ENCODE measurements at regions not wholly inside any gene's neighbourhood (a gene's known extent, or its start where the extent isn't known, plus 50 kb on each side); places are given as distances from the start of the nearest gene placed in this dataset.

GRCh38 chr6:134714679-134715078 is 235.2 kb downstream of the ALDH8A1 start:
- Histone ChIP-seq H3K4me1 (ENCODE audit: control insufficient read depth, insufficient read depth, low read length) (no peaks in the 10 kb centered on the region), H3K9me3 (ENCODE audit: control insufficient read depth, insufficient read depth, low read length) (no peaks in the 10 kb centered on the region), H3K4me3 (ENCODE audit: low read length) (no peak overlapping the region), H3K36me3 (ENCODE audit: control insufficient read depth, insufficient read depth, low read length) (no peaks in the 10 kb centered on the region), H3K27ac (ENCODE audit: low read length) (no peak overlapping the region), H3K27me3 (ENCODE audit: control insufficient read depth, insufficient read depth, low read length) (no peaks in the 10 kb centered on the region)
- DNase-seq (ENCODE audit: low read depth, low spot score): no peak
- WGBS (ENCODE audit: insufficient coverage, insufficient read length): no CpG with 5 or more reads among the region's 8 CpGs

GRCh38 chr6:134714113-134714512 is 235.8 kb downstream of the ALDH8A1 start:
- no peak overlapping the region for H3K27ac ChIP-seq (ENCODE audit: low read length)
- H3K4me3 ChIP-seq (ENCODE audit: low read length): no peak overlapping the region
- WGBS (ENCODE audit: insufficient coverage, insufficient read length): no CpG with 5 or more reads among the region's 4 CpGs

GRCh38 chr6:134712311-134712710 is 237.6 kb downstream of the ALDH8A1 start:
- no peak overlapping the region for H3K27ac ChIP-seq (ENCODE audit: low read length)
- no peaks in the 10 kb centered on the region for H3K4me1 ChIP-seq (ENCODE audit: control insufficient read depth, insufficient read depth, low read length)
- no peaks in the 10 kb centered on the region for H3K9me3 ChIP-seq (ENCODE audit: control insufficient read depth, insufficient read depth, low read length)
- no peaks in the 10 kb centered on the region for H3K36me3 ChIP-seq (ENCODE audit: control insufficient read depth, insufficient read depth, low read length)
- H3K4me3 ChIP-seq (ENCODE audit: low read length): no peak overlapping the region
- no peaks in the 10 kb centered on the region for H3K27me3 ChIP-seq (ENCODE audit: control insufficient read depth, insufficient read depth, low read length)
- DNase-seq (ENCODE audit: low read depth, low spot score): no peak

More at GRCh38 chr6:134714113-134714512, 235.8 kb downstream of the ALDH8A1 start:
- no peak for DNase-seq (ENCODE audit: low read depth, low spot score)
- Histone ChIP-seq H3K27me3 (ENCODE audit: control insufficient read depth, insufficient read depth, low read length) (no peaks in the 10 kb centered on the region), H3K36me3 (ENCODE audit: control insufficient read depth, insufficient read depth, low read length) (no peaks in the 10 kb centered on the region), H3K9me3 (ENCODE audit: control insufficient read depth, insufficient read depth, low read length) (no peaks in the 10 kb centered on the region), H3K4me1 (ENCODE audit: control insufficient read depth, insufficient read depth, low read length) (no peaks in the 10 kb centered on the region)

GRCh38 chr6:134708079-134708478 is 241.8 kb downstream of the ALDH8A1 start:
- DNase-seq (ENCODE audit: low read depth, low spot score): no peak
- Histone ChIP-seq H3K27me3 (ENCODE audit: control insufficient read depth, insufficient read depth, low read length) (no peaks in the 10 kb centered on the region), H3K36me3 (ENCODE audit: control insufficient read depth, insufficient read depth, low read length) (no peaks in the 10 kb centered on the region), H3K9me3 (ENCODE audit: control insufficient read depth, insufficient read depth, low read length) (no peaks in the 10 kb centered on the region), H3K4me3 (ENCODE audit: low read length) (no peak overlapping the region), H3K27ac (ENCODE audit: low read length) (no peak overlapping the region), H3K4me1 (ENCODE audit: control insufficient read depth, insufficient read depth, low read length) (no peaks in the 10 kb centered on the region)
- no CpG with 5 or more reads among the region's 1 CpG for WGBS (ENCODE audit: insufficient coverage, insufficient read length)

- no peaks in the 10 kb centered on the region for H3K9me3 ChIP-seq (ENCODE audit: control insufficient read depth, insufficient read depth, low read length)
- DNase-seq (ENCODE audit: low read depth, low spot score): no peak
- WGBS (ENCODE audit: insufficient coverage, insufficient read length): no CpG with 5 or more reads among the region's 5 CpGs
- no peak overlapping the region for H3K27ac ChIP-seq (ENCODE audit: low read length)
- H3K27me3 ChIP-seq (ENCODE audit: control insufficient read depth, insufficient read depth, low read length): no peaks in the 10 kb centered on the region
- H3K4me1 ChIP-seq (ENCODE audit: control insufficient read depth, insufficient read depth, low read length): no peaks in the 10 kb centered on the region
- H3K4me3 ChIP-seq (ENCODE audit: low read length): no peak overlapping the region
- H3K36me3 ChIP-seq (ENCODE audit: control insufficient read depth, insufficient read depth, low read length): no peaks in the 10 kb centered on the region
Observed at GRCh38 chr6:134707342-134708031, 242.4 kb downstream of the ALDH8A1 start.

GRCh38 chr6:134706806-134707205 is 243.1 kb downstream of the ALDH8A1 start:
- H3K27ac ChIP-seq (ENCODE audit: low read length): no peak overlapping the region
- no peaks in the 10 kb centered on the region for H3K27me3 ChIP-seq (ENCODE audit: control insufficient read depth, insufficient read depth, low read length)
- DNase-seq (ENCODE audit: low read depth, low spot score): no peak
- H3K9me3 ChIP-seq (ENCODE audit: control insufficient read depth, insufficient read depth, low read length): no peaks in the 10 kb centered on the region
- WGBS (ENCODE audit: insufficient coverage, insufficient read length): no CpG with 5 or more reads among the region's 2 CpGs
- H3K36me3 ChIP-seq (ENCODE audit: control insufficient read depth, insufficient read depth, low read length): no peaks in the 10 kb centered on the region
- no peaks in the 10 kb centered on the region for H3K4me1 ChIP-seq (ENCODE audit: control insufficient read depth, insufficient read depth, low read length)
- no peak overlapping the region for H3K4me3 ChIP-seq (ENCODE audit: low read length)

- no peak overlapping the region for H3K27ac ChIP-seq (ENCODE audit: low read length)
- H3K4me3 ChIP-seq (ENCODE audit: low read length): no peak overlapping the region
- WGBS (ENCODE audit: insufficient coverage, insufficient read length): no CpG with 5 or more reads among the region's 3 CpGs
- DNase-seq (ENCODE audit: low read depth, low spot score): no peak
- no peaks in the 10 kb centered on the region for H3K9me3 ChIP-seq (ENCODE audit: control insufficient read depth, insufficient read depth, low read length)
- H3K4me1 ChIP-seq (ENCODE audit: control insufficient read depth, insufficient read depth, low read length): no peaks in the 10 kb centered on the region
- H3K27me3 ChIP-seq (ENCODE audit: control insufficient read depth, insufficient read depth, low read length): no peaks in the 10 kb centered on the region
- no peaks in the 10 kb centered on the region for H3K36me3 ChIP-seq (ENCODE audit: control insufficient read depth, insufficient read depth, low read length)
Observed at GRCh38 chr6:134706153-134706552, 243.7 kb downstream of the ALDH8A1 start.

GRCh38 chr6:134703206-134703605 is 246.7 kb downstream of the ALDH8A1 start:
- Histone ChIP-seq H3K36me3 (ENCODE audit: control insufficient read depth, insufficient read depth, low read length) (no peaks in the 10 kb centered on the region), H3K4me1 (ENCODE audit: control insufficient read depth, insufficient read depth, low read length) (no peaks in the 10 kb centered on the region), H3K27me3 (ENCODE audit: control insufficient read depth, insufficient read depth, low read length) (no peaks in the 10 kb centered on the region), H3K4me3 (ENCODE audit: low read length) (no peak overlapping the region), H3K27ac (ENCODE audit: low read length) (no peak overlapping the region), H3K9me3 (ENCODE audit: control insufficient read depth, insufficient read depth, low read length) (no peaks in the 10 kb centered on the region)
- DNase-seq (ENCODE audit: low read depth, low spot score): no peak

GRCh38 chr6:134702279-134702678 is 247.6 kb downstream of the ALDH8A1 start:
- H3K4me1 ChIP-seq (ENCODE audit: control insufficient read depth, insufficient read depth, low read length): no peaks in the 10 kb centered on the region
- H3K4me3 ChIP-seq (ENCODE audit: low read length): no peak overlapping the region
- H3K27me3 ChIP-seq (ENCODE audit: control insufficient read depth, insufficient read depth, low read length): no peaks in the 10 kb centered on the region
- no peaks in the 10 kb centered on the region for H3K9me3 ChIP-seq (ENCODE audit: control insufficient read depth, insufficient read depth, low read length)
- no peaks in the 10 kb centered on the region for H3K36me3 ChIP-seq (ENCODE audit: control insufficient read depth, insufficient read depth, low read length)
- no CpG with 5 or more reads among the region's 3 CpGs for WGBS (ENCODE audit: insufficient coverage, insufficient read length)
- no peak for DNase-seq (ENCODE audit: low read depth, low spot score)
- H3K27ac ChIP-seq (ENCODE audit: low read length): no peak overlapping the region

GRCh38 chr6:134701301-134701700 is 248.6 kb downstream of the ALDH8A1 start:
- DNase-seq (ENCODE audit: low read depth, low spot score): no peak
- Histone ChIP-seq H3K4me3 (ENCODE audit: low read length) (no peak overlapping the region), H3K9me3 (ENCODE audit: control insufficient read depth, insufficient read depth, low read length) (no peaks in the 10 kb centered on the region), H3K4me1 (ENCODE audit: control insufficient read depth, insufficient read depth, low read length) (no peaks in the 10 kb centered on the region), H3K36me3 (ENCODE audit: control insufficient read depth, insufficient read depth, low read length) (no peaks in the 10 kb centered on the region), H3K27me3 (ENCODE audit: control insufficient read depth, insufficient read depth, low read length) (no peaks in the 10 kb centered on the region), H3K27ac (ENCODE audit: low read length) (no peak overlapping the region)
- WGBS (ENCODE audit: insufficient coverage, insufficient read length): no CpG with 5 or more reads among the region's 1 CpG

- Histone ChIP-seq H3K27ac (ENCODE audit: low read length) (no peak overlapping the region), H3K27me3 (ENCODE audit: control insufficient read depth, insufficient read depth, low read length) (no peaks in the 10 kb centered on the region), H3K36me3 (ENCODE audit: control insufficient read depth, insufficient read depth, low read length) (no peaks in the 10 kb centered on the region), H3K9me3 (ENCODE audit: control insufficient read depth, insufficient read depth, low read length) (no peaks in the 10 kb centered on the region), H3K4me1 (ENCODE audit: control insufficient read depth, insufficient read depth, low read length) (no peaks in the 10 kb centered on the region), H3K4me3 (ENCODE audit: low read length) (no peak overlapping the region)
- DNase-seq (ENCODE audit: low read depth, low spot score): no peak
- WGBS (ENCODE audit: insufficient coverage, insufficient read length): no CpG with 5 or more reads among the region's 1 CpG
Observed at GRCh38 chr6:134698228-134698627, 251.7 kb downstream of the ALDH8A1 start.

Measured in iPS DF 6.9 (cell line).